GM19043 (cell line): ENCODE measurements at regions not wholly inside any gene's neighbourhood (a gene's known extent, or its start where the extent isn't known, plus 50 kb on each side); places are given as distances from the start of the nearest gene placed in this dataset.

Experiments
- ATAC-seq: cut with Tn5 transposase; IDR thresholded peaks from one replicate; pipeline ENCODE4 v1.9.1; 2021; ENCODE audit warnings: low read depth; ENCODE audit not compliant: unreplicated experiment

DNA sequence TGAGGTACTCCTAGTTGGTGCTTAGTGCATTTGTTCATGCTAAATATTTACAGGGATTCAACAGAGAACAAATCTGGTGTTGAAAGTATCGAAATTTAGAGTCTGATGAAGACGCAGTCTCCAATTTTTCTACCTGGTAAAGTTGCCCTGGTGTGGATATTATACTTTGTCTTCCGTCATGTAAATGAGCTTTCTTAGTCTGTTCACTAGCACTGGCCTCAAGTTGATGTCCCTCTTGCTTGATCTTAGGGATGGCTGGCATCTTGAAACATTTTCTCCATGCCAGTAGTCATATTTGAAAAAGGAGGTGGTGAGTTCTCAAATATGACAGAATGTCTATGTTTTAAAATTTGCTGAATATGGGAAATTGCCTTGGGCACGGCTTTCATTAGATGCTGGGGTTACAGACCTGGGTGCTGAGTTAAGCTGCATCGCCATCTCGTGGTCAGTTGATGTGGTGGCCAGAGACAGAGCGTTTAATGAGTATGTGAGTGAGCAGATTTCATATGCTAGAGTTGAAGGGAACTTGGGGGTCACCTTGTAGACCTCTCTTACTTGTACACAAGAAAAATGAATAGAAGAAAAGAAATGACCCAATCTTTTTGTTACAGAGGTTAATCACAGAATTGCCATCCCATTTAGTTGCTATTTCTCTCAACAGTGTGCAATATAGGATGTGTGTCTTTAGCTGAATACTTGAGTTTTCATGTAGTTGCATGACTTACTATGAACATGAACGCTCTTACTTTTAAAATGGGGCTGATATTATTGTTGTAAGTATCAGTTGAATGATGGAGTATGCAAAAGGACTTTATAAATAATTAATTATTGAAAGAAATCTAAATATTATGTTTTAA is 172.8 kb upstream of the DCN start:
- ATAC-seq: peak; percentile 95

DNA sequence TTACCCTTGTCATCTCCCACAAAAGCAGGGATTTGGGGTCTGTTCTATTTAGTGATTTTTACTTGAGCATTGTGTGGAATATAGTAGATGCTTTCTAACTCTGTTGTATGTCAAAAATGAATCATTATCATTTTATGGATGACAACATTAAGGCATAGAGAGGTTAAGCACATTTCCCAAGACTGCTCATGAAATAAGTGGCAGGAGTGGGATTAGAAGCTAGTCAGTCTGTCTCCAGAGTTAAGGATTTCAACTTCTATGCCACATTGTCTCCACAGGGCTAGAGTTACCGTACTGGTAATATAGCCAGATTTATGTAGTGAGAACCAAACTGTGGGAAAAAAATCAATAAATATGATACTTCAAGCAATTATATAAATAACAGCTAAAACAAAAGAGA is 170.6 kb upstream of the DCN start:
- ATAC-seq: no peak

DNA sequence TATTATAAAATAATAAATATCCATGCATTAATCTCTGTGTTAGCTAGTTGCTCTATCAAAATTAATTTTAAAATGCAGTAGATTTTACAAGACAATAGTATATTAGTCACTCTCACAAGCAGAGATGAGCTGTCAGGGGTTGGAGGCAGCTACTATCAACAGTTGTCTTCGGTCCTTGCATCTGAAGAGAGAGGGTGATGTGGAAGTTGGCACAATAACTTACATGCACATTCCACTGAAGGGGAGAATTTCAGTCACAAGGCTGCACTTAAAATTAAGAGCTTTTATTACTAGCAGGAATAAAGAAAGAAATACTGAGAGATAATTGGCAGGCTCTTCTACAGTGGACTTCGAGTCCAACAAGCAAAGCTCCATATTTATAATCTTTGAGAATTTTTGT is 166.9 kb upstream of the DCN start:
- ATAC-seq: no peak

DNA sequence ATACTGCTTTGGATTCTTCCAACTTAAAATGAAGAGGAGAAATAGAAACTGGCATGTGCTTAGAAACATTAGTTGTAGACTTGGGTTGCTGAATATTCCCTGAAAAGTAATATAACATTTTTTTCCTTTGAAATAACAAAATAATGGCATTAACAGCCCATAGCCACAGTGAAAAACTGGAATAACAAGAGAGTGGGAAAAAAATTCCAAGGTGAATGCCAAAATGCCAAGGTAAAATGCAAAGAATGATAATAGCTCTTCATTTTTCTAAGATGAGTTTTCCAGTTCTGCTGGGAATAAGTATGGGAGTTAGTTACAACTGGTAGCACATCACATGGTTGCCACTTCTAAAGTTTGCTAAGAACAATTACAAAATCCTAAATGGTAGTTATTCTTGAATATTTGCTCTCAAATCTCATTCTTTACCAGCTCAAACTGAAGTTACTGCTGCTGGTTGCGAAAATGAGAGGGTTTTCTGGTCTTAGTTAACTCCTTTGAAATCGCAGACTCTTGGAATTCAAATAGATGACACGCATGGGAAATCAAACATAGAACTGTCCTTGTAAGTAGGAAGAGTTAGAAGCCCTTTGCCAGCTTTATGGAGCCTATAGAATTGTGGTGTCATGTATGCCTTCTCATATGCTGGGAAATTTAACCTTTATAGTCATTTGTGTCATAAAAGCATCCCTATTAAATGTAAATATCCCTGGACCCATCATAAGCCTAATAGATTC is 165.0 kb upstream of the DCN start:
- ATAC-seq: no peak

DNA sequence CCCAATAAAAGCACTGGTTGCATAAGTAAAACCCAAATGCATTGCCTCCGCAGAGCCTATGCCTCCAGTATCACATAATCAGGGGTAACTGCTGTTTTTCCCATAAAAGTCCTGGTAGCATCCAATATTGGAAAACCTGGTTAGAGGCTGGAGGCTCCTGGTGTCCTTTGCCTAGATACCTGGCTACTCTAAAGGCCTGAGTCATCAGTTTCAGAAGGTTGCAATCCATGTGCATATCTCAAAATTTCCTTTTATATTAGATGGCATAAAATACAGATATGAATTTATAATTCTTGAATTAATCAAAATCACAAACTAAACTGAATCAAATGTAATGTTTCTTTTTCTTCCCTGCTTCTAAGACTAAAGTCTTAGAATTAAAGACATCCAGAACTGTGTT is 164.2 kb upstream of the DCN start:
- ATAC-seq: no peak

DNA sequence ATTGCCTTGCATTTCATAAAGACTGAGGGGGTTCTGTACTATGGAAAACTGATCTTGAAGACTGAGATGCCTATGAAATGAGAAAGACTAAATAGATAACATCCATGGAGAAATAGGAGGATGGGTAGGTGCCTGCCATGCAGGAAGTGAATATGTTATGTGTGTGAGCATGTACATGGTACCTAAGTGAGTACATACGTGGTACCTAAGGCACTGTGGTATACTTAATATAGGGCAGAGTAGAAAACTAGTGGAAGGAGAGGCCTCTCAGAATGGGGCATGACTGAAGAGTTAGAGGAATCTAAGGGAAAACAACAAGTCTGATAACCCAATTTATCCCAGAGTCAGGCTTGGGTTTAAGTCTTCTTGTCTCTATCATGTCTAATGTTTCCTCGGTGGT is 161.8 kb upstream of the DCN start:
- no peak for ATAC-seq

DNA sequence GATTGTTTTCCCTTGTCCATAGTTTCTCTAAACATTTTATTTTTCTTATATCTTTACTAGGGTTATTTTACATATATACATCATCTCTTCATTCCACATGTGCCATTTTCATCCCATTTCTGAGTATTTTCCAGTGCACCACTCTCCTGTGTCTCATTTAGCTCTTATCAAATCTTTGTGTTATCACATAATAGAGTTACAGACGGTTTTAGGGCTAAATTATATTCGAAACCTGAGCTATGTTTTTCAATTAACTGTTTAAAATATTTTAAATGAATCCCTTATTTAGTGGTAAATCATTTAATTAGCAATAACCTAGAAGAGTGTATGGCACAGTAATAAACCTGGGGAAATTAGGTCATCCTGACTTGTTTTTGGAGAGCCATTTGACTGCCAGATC is 160.4 kb upstream of the DCN start:
- no peak for ATAC-seq

DNA sequence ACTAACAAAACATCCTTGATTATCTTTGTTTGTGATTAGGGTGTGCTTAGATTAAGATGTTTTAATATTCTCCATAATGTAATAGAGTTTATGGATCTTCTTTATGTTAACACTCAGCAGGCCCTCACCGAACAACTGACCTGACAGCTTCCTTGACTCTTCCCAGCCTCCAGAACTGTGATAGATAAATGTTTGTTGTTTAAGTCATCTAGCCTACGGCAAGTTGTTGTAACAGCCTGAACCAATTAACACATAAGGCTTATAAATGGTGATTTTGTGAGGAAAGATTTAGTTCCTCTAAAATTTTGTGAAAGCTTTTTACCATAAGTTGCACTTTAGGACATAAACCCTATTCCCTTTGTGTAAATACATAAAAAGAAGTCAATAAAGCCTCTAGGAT is 156.5 kb upstream of the DCN start:
- no peak for ATAC-seq

DNA sequence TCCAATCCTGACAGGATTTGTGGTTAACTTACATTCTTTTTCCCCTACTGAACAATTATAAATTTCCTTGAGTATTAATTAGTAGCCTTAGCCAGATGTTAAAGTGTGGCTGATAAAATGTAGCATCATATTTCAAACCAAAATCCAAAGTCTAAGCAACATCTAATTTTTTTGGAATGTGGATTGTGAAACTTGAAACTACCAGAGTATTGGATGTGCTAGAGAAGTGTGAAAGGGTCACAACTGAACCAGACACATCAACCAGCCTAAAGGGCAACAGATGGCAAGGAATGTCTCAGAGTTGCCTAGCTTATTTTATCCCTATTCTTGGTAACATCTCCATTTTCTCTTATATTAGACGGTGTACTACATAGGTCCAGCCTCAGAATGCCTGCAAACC is 153.1 kb upstream of the DCN start:
- ATAC-seq: no peak

DNA sequence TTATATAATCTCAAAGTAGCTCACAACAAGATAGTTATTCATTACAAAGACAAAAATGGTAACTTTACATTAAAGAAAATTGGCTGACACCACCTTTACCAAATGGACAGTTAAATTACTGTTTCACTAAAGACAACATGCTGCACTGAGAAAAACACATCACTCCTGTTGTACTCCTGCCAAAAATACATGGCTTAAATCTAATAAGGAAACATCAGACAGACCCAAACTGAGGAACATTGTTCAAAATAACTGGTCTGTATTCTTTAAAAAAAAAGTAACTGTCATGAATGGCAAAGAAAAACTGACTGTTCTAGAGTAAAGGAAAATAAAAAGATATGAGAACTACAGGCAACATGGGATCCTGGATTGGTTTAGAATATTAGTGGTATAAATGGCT is 151.3 kb upstream of the DCN start:
- ATAC-seq: no peak

DNA sequence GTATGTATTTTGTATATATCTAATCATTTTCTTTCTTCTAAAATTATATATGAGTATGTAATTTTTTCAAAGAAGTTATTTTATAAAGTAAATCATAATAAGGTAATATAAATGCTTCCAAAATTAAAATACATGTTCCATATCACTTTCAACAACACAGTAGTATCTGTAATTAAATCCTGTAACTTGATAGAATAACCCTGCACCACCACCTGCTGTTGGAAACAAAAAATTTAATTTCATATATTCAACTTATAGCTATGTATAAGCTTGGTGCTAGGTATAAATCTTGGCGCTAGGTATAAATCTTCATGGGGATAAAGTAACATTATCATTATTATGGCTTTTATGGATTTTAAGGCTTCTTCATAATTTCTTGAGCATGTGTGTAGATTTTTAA is 149.7 kb upstream of the DCN start:
- no peak for ATAC-seq

DNA sequence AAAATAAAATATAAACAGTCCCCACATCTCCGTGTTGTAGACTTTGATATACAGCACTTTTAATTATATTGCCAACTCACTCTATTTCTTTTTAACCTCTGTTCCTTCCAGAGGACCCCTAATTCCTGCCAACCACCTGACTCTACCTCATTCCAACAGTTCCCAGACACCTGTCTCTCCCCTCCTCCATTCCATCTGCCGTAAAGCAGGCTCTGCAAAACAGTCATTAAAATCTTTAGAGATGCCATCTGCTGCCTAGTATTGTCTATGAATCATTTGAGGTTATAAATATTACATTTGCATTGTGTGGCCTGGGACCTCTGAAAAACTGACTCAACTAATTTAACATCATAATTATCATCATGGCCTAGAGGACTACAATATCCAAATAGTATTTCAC is 148.8 kb upstream of the DCN start:
- no peak for ATAC-seq

DNA sequence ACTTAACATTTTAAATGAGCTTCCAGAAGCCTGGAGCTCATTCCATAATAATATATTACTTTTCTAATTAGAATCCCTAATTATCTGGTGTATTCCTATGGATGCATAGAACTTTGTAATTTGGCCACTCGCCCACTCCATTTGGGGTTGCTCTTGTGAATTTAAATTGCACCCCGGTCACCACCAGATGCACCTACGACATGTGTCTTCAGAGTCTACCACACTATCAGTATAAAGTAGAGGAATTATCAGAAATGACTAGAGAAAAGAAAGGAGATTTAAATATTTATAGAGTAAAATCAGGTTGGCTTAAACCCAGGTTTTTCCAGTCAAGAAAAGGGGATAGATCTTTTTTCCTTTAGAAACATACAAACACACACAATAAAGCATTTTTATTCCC is 145.8 kb upstream of the DCN start:
- no peak for ATAC-seq

DNA sequence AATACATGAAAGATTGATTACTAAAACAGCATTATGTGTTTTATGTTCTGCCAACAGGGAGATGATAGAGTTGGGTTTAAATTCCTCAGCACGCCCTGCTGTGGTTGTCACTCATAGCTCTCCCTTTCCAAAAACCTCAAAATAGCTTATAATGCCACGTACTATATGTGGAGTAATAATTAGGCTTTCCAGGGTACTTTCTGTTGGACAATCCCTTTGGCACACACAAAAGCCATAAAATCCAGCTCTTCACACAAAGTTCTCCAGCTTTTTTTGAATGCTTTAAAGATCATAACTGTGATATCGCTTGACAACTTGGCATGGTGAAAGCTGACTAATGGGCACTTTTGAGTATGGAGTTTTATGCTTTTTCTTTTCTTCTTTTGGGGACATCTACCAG is 145.3 kb upstream of the DCN start:
- ATAC-seq: no peak

DNA sequence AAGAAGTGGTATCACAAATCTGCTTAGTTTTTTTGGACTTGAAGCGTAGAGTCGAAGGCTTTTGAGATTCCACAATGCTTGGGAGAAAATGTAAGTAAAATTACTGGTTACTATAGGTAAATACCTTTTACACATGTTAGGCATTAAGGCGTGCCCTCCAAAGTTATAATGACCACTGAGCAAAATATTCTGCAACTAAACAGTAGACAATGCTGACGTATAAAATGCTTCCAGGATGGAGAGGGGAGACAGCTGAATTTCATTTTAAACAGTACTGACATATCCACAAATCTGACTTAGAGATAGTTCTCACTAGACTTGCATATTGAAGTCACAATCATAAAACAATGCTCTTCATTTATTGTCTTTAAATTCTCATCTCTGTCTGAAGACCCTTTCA is 144.5 kb upstream of the DCN start:
- no peak for ATAC-seq

DNA sequence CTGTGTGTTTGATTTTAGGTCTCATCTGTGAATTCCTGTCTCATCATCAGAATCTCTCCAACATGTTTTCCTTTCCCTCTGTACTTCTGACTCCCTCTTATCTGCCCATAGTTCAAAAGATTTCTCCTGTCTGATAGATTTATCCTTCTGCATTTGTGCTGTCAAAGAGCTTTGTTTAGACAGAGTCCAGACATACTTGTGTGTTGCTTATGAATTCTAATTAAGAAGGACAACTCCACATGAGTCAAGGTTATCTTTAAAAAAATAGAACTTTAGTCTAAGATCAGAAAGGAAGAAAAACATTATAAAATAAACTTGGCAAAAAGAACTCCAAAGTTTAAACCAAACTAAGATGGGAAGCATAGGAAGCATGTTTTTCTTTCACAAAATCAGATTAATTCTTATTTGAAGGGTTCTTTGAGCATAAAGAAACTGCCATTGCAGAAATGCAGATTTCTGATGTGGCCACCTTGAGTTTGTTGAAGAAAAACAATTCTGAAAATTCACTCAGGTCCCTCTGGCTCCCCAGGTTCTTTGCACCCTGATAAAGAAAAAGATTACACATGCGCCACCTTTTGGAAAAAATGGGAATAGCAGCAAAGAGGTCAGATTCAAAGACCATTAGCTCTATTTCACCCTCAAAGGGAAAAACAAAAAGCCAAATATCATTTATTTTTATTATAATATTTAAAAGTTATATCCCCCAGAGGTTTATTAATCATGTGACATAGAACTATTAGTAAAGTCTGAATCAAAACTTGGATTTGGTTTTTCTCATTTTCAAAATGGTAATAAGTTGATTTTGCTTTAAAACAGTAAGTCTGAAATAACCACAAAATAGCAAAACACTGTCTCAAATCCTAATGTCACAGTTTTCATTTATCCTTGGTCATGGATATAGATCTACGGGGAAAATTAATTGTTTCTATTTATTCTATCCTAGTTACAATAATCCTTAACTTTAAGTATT is 143.7 kb upstream of the DCN start:
- ATAC-seq: no peak

DNA sequence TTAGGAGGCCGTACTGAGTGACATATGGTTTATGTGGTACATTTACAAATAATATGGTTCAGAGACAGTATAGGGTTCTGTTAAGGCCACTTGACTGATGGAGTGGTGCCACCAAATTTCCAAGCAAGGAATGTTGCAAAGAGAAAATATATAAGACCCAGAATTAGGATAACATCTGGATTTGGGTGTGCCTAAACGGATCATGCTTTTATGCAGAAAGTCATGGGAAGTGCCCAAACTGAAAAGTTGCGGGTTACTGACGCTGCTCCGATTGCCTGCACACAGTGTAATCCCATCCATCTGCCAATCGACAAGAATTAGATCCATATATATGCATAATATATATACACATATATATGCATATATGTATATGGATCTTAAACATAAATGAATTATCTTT is 138.4 kb upstream of the DCN start:
- ATAC-seq: no peak

DNA sequence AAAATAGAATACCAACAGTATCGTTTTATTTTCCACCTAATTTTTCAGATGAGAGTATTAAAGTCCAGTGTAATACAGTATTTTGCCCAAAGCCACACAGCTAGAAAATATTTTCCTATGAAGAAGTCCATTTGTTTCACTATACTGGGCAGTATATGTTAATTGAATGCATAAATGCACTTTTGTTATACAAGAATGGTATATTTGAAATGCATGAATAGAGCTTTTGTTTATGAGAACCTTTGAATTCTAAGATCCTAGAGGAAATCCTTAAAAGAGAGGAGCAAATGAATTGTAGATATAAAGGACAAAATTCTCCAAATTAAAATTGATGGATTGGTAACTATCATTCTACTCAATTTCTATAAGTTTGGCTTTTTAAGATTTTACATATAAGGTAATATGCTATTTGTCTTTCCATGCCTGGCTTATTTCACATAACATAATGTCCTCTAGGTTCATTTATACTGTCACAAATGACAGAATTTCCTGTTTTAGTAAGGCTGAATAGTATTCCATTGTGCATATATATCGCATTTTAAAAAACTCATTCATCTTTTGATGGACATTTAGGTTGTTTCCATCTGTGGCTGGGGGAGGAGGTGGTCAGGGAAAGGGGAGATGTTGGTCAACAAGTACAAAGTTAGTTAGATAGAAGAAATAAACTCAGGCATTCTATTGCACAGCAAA is 136.6 kb upstream of the DCN start:
- ATAC-seq: no peak

DNA sequence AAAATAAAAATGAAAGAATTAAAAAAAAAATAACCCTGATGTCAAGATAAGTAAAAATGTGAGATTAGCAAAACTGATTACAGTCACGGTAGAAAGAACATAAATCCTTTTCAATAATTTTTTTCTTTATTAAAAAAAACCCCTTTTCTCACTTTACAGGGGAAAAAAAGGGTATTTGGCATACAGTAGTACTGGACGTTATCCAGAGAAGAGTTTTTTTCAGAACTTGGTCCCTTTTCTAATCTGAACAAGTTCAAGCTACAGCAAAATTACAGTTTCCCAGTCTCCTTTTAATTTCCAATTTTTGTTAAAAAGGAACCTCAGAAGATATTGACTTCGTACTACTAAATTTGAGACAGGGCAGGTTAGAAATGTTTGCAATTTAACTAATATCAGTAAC is 134.7 kb upstream of the DCN start:
- ATAC-seq: no peak

DNA sequence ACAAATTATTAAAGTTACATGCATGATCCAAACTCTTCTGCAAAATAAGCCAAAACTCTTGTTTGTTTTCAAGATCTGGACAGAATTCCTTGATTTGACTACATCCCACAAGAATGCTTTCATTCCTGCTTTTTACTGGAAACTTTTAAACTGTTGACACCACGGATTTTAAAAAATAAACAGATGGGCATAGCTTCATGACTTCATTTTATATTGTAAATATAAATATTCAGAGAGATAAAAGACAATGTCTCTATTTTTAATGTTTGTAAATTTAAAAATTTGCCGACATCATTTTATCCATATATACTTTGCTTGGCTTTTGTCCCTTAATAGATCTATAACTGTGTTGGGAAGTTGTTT is 134.3 kb upstream of the DCN start:
- ATAC-seq: no peak
